WI38 (cell line): ENCODE measurements at regions not wholly inside any gene's neighbourhood (a gene's known extent, or its start where the extent isn't known, plus 50 kb on each side); places are given as distances from the start of the nearest gene placed in this dataset.

Source experiments
- H3K4me3 ChIP-seq: 2 replicates; pipeline ENCODE4 v1.5.1; 2011; ENCODE audit warnings: low read depth, mild to moderate bottlenecking, control low read depth, low read length
- TF ChIP-seq, protein P1 (sequence below): IDR thresholded peaks from 2 replicates; pipeline ENCODE4 v1.5.1; 2012; ENCODE audit warnings: low read depth, mild to moderate bottlenecking, control low read depth, low read length

- H3K4me3 ChIP-seq, result no peak overlapping the region
These were observed 59.7 kb upstream of the GALNT5 start for GRCh38 chr2:157197848-157198247.

GRCh38 chr2:157203651-157204050, 53.9 kb upstream of the GALNT5 start:
- TF ChIP-seq, protein P1, sequence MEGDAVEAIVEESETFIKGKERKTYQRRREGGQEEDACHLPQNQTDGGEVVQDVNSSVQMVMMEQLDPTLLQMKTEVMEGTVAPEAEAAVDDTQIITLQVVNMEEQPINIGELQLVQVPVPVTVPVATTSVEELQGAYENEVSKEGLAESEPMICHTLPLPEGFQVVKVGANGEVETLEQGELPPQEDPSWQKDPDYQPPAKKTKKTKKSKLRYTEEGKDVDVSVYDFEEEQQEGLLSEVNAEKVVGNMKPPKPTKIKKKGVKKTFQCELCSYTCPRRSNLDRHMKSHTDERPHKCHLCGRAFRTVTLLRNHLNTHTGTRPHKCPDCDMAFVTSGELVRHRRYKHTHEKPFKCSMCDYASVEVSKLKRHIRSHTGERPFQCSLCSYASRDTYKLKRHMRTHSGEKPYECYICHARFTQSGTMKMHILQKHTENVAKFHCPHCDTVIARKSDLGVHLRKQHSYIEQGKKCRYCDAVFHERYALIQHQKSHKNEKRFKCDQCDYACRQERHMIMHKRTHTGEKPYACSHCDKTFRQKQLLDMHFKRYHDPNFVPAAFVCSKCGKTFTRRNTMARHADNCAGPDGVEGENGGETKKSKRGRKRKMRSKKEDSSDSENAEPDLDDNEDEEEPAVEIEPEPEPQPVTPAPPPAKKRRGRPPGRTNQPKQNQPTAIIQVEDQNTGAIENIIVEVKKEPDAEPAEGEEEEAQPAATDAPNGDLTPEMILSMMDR, result no peak
- H3K4me3 ChIP-seq, result no peak overlapping the region

More at GRCh38 chr2:157197848-157198247, 59.7 kb upstream of the GALNT5 start:
- TF ChIP-seq, protein P1, result no peak

DNA sequence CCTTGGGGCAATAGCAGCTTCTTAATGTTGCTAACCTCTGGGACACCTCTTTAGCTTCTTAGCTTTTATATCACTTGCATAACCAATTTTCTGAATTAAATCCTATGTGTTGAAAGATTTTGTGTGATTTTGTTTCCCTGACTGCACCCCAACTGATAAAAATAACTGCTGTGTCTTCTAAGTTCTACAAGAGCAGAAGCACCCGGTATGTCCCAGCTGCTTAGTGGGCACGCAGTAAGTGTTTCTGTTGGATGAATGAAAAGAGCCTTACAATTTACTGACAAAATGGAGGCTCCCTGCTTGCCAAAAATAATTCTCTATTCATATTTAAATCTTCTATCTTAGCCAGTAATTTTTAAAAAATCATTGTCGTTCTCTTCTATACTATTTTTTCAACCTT, 53.1 kb upstream of the GALNT5 start:
- TF ChIP-seq, protein P1, result no peak
- H3K4me3 ChIP-seq, result no peak overlapping the region

- TF ChIP-seq, protein P1, result no peak
- H3K4me3 ChIP-seq, result no peak overlapping the region
These were observed 50.6 kb upstream of the GALNT5 start for GRCh38 chr2:157206916-157207315.
